ENCODE measurements at regions not wholly inside any gene's neighbourhood (a gene's known extent, or its start where the extent isn't known, plus 50 kb on each side); places are given as distances from the start of the nearest gene placed in this dataset.

GRCh38 chr10:107542016-107542415, 377.5 kb upstream of the SORCS1 start:
- ChIA-PET POLR2A (no interaction called here), CTCF (no interaction called here)
- peaks cover 20% of the 10 kb centered on the region for H3K9me3 ChIP-seq (ENCODE audit: control insufficient read depth, insufficient read depth, low read length)
- TF ChIP-seq CTCF (IDR thresholded peaks at IDR 0.05; ENCODE audit: low read depth, low read length): no peak
- no peaks in the 10 kb centered on the region for H3K27me3 ChIP-seq (ENCODE audit: control insufficient read depth, insufficient read depth, low read length)
- no peak overlapping the region for H3K4me3 ChIP-seq (ENCODE audit: low read depth, low read length)
- no peak for DNase-seq (ENCODE audit: low read depth, low spot score)
- H3K27ac ChIP-seq (ENCODE audit: low read depth, low read length): no peak overlapping the region

GRCh38 chr10:107540981-107541380, 376.5 kb upstream of the SORCS1 start:
- no peak for TF ChIP-seq CTCF (IDR thresholded peaks at IDR 0.05; ENCODE audit: low read depth, low read length)
- no peak for DNase-seq (ENCODE audit: low read depth, low spot score)

GRCh38 chr10:107529350-107529749, 364.8 kb upstream of the SORCS1 start:
- H3K4me3 ChIP-seq (ENCODE audit: low read depth, low read length): no peak overlapping the region
- POLR2A ChIA-PET: no interaction called here
- no peak overlapping the region for H3K27ac ChIP-seq (ENCODE audit: low read depth, low read length)
- peaks cover 14% of the 10 kb centered on the region for H3K9me3 ChIP-seq (ENCODE audit: control insufficient read depth, insufficient read depth, low read length)
- no peak for TF ChIP-seq CTCF (IDR thresholded peaks at IDR 0.05; ENCODE audit: low read depth, low read length)
- CTCF ChIA-PET: no interaction called here
- DNase-seq (ENCODE audit: low read depth, low spot score): no peak
- H3K27me3 ChIP-seq (ENCODE audit: control insufficient read depth, insufficient read depth, low read length): no peaks in the 10 kb centered on the region

More at GRCh38 chr10:107540981-107541380, 376.5 kb upstream of the SORCS1 start:
- Histone ChIP-seq H3K4me3 (ENCODE audit: low read depth, low read length) (no peak overlapping the region), H3K27ac (ENCODE audit: low read depth, low read length) (no peak overlapping the region), H3K27me3 (ENCODE audit: control insufficient read depth, insufficient read depth, low read length) (no peaks in the 10 kb centered on the region), H3K9me3 (ENCODE audit: control insufficient read depth, insufficient read depth, low read length) (peaks cover 20% of the 10 kb centered on the region)
- ChIA-PET POLR2A (no interaction called here), CTCF (no interaction called here)

- Histone ChIP-seq H3K27ac (ENCODE audit: low read depth, low read length) (no peak overlapping the region), H3K4me3 (ENCODE audit: low read depth, low read length) (no peak overlapping the region), H3K27me3 (ENCODE audit: control insufficient read depth, insufficient read depth, low read length) (no peaks in the 10 kb centered on the region), H3K9me3 (ENCODE audit: control insufficient read depth, insufficient read depth, low read length) (peaks cover 6% of the 10 kb centered on the region; the same call in 1 of the 2 replicates)
- DNase-seq (ENCODE audit: low read depth, low spot score): no peak
- POLR2A ChIA-PET: no interaction called here
- no peak for TF ChIP-seq CTCF (IDR thresholded peaks at IDR 0.05; ENCODE audit: low read depth, low read length)
- CTCF ChIA-PET: no interaction called here
Measured at GRCh38 chr10:107520348-107520747, 355.8 kb upstream of the SORCS1 start.

GRCh38 chr10:107517811-107518210, 353.3 kb upstream of the SORCS1 start:
- Histone ChIP-seq H3K27me3 (ENCODE audit: control insufficient read depth, insufficient read depth, low read length) (no peaks in the 10 kb centered on the region), H3K9me3 (ENCODE audit: control insufficient read depth, insufficient read depth, low read length) (peaks cover 6% of the 10 kb centered on the region; the same call in 1 of the 2 replicates), H3K4me3 (ENCODE audit: low read depth, low read length) (no peak overlapping the region), H3K27ac (ENCODE audit: low read depth, low read length) (no peak overlapping the region)
- ChIA-PET POLR2A (no interaction called here), CTCF (no interaction called here)
- DNase-seq (ENCODE audit: low read depth, low spot score): no peak
- no peak for TF ChIP-seq CTCF (IDR thresholded peaks at IDR 0.05; ENCODE audit: low read depth, low read length)
